Lung (tissue), 11 donors: ENCODE measurements at regions not wholly inside any gene's neighbourhood (a gene's known extent, or its start where the extent isn't known, plus 50 kb on each side); places are given as distances from the start of the nearest gene placed in this dataset.

Experiments
- ATAC-seq: fragments of 200-7000 bp; cut with Tn5 transposase; one replicate; pipeline ENCODE4 v1.9.1; 2020; ENCODE audit warnings: moderate number of reproducible peaks; ENCODE audit not compliant: insufficient read depth, low FRiP score
- DNase-seq, 3 donors: peaks; one replicate each; pipeline ENCODE4 v3.0.0-alpha.2; 2013 to 2017
- H3K27ac ChIP-seq, 2 donors: one replicate each; pipeline ENCODE4 v1.5.1; 2013; ENCODE audit warnings: mild to moderate bottlenecking in 2 of 2, moderate library complexity in 2 of 2, control low read depth in 1 of 2, inconsistent platforms in 1 of 2, low read depth in 1 of 2, low read length in 1 of 2
- H3K27me3 ChIP-seq, 3 donors: one replicate each; pipeline ENCODE4 v1.5.1; 2013; ENCODE audit warnings: low read length in 2 of 3; ENCODE audit not compliant: control insufficient read depth in 3 of 3, insufficient read depth in 3 of 3
- H3K36me3 ChIP-seq, 4 donors: one replicate each; pipeline ENCODE4 v1.5.1; 2013; ENCODE audit warnings: low read length in 4 of 4, mild to moderate bottlenecking in 1 of 4, moderate library complexity in 1 of 4; ENCODE audit not compliant: control insufficient read depth in 4 of 4, insufficient read depth in 4 of 4
- H3K4me1 ChIP-seq, 5 donors: one replicate each; pipeline ENCODE4 v1.5.1; 2013; ENCODE audit warnings: low read length in 5 of 5, mild to moderate bottlenecking in 2 of 5, moderate library complexity in 1 of 5; ENCODE audit not compliant: control insufficient read depth in 5 of 5, insufficient read depth in 5 of 5
- H3K4me3 ChIP-seq: one replicate; pipeline ENCODE4 v1.5.1; 2013; ENCODE audit warnings: mild to moderate bottlenecking, control low read depth, moderate library complexity
- H3K9ac ChIP-seq, 2 donors: one replicate each; pipeline ENCODE4 v1.5.1; 2013; ENCODE audit warnings: low read length in 2 of 2, control low read depth in 1 of 2; ENCODE audit not compliant: insufficient read depth in 1 of 2
- H3K9me3 ChIP-seq, 4 donors: one replicate each; pipeline ENCODE4 v1.5.1; 2013; ENCODE audit warnings: low read length in 3 of 4, mild to moderate bottlenecking in 1 of 4, moderate library complexity in 1 of 4; ENCODE audit not compliant: control insufficient read depth in 4 of 4, insufficient read depth in 3 of 4
- CTCF ChIP-seq: IDR thresholded peaks from 2 replicates; pipeline ENCODE4 v1.5.1; 2012; ENCODE audit warnings: mild to moderate bottlenecking; ENCODE audit errors: control extremely low read depth, extremely low read depth
- WGBS, 2 donors: extraction: QIAGEN DNeasy Blood & Tissue Kit; methylation state at CpG; one replicate each; pipeline ENCODE4 v1.1.7; 2013; 5-methylcytosine and 5-hydroxymethylcytosine counted together
- donor health status: control.
- donor health status: control.
- donor health status: Bipolar disorder and iron deficiency.
- donor health status: healthy.
- donor health status: DM: yes; HTN: yes; CAD: no.

- ATAC-seq (no peak), DNase-seq (no peak)
- H3K36me3 ChIP-seq, result no peaks in the 10 kb centered on the region
- no peaks in the 10 kb centered on the region for H3K27me3 ChIP-seq
- H3K4me3 ChIP-seq, result no peak overlapping the region
- 88 to 92% methylated on average over 8 of the region's 8 CpGs for WGBS, 2 donors
- H3K4me1 ChIP-seq, result peaks cover 3 to 21% (median 7%) of the 10 kb centered on the region in 5 donors
- no peak overlapping the region for H3K9ac ChIP-seq
- H3K9me3 ChIP-seq, result no peaks in the 10 kb centered on the region
- TF ChIP-seq CTCF, result no peak
- no peak overlapping the region for H3K27ac ChIP-seq
Measured at GRCh38 chr15:62428259-62428658, 263.2 kb upstream of the C2CD4B start.

DNA sequence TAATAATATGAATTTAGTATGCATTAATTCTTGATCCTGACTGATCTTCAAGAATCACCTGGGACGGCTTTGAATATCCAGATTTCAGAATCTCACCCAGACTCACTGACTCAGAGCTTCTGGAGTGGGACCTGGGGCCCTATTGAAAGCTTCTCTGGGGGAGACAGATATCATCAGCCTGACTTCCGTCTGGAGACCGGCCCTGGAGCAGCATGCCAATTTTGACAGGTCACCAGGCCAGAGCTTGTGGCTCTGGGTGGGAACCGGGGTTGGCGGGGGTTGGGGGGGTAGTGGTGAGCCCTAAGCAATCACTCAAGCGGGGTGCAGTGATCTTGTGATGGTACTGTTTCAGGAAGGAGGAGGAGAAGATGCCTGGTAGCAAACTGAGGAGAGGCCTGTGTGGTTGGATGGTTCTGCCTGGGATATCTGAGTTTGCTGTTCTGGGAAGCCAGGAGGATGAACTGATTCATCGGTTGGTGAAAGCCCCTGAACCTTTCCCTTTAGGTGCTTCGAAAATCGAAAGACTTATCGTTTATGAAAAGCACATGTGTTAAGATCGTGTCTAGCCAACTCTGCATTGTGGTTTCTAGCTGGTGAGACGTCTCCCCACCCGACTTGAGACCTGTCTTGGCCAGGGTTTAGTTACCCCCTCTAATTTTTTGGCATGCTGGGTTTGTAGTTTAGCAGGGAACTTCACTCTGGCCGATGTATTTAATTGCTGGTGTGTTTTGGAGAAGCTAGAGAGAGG, 263.9 kb upstream of the C2CD4B start:
- Histone ChIP-seq H3K9ac (no peak overlapping the region), H3K36me3 (no peaks in the 10 kb centered on the region), H3K9me3 (no peaks in the 10 kb centered on the region), H3K4me1 (peaks cover 3 to 21% (median 7%) of the 10 kb centered on the region in 5 donors), H3K27ac (no peak overlapping the region), H3K27me3 (no peaks in the 10 kb centered on the region), H3K4me3 (no peak overlapping the region)
- no peak for TF ChIP-seq CTCF
- ATAC-seq (no peak), DNase-seq (no peak)
- 81 to 86% methylated on average over 13 to 14 of the region's 14 CpGs for WGBS, 2 donors

DNA sequence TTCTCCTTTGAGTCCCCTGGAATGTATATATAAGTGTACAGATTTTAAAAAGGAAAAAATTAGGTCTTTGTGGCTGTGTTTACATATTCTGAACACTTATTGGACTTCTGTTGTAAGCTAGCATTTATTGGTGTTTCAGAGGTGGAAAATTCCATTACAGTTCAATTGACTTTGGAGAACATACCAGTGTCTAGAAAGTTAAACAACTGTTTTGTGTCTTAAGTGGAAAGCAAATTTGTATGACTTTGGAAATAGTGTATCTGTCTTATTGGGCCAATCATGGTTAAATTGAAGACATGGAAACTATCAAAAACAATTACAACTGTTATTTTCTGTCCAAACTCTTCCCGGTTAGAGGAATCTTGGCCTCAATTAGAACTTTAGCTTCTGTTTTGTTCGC, 265.0 kb upstream of the C2CD4B start:
- no peak overlapping the region for H3K27ac ChIP-seq
- 69 to 86% methylated on average over 2 of the region's 2 CpGs for WGBS, 2 donors
- H3K4me3 ChIP-seq, result no peak overlapping the region
- TF ChIP-seq CTCF, result no peak
- H3K36me3 ChIP-seq, result no peaks in the 10 kb centered on the region
- ATAC-seq (no peak), DNase-seq (no peak)
- no peaks in the 10 kb centered on the region for H3K9me3 ChIP-seq
- no peak overlapping the region for H3K9ac ChIP-seq
- H3K27me3 ChIP-seq, result no peaks in the 10 kb centered on the region
- peaks cover 3 to 21% (median 7%) of the 10 kb centered on the region in 5 donors for H3K4me1 ChIP-seq

DNA sequence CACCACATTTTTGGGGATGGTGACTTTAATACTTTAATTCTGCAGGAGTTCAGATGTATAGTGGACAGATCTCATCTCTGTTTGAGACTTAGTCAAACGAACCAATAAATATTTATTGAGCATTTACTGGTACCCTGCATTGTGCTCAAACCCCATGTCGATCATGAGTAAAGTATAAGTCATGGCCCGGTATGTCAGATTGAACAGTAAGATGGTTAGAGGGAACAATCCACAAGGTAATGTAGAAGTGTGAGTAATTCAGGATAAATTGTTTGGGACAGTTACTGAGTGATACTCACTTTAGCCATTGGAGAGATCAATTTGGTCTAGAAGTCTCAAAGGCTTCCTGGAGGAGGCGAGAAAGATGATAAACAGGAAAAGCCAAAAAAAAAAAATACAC, 265.5 kb upstream of the C2CD4B start:
- no peaks in the 10 kb centered on the region for H3K9me3 ChIP-seq
- no peaks in the 10 kb centered on the region for H3K27me3 ChIP-seq
- H3K4me3 ChIP-seq, result no peak overlapping the region
- WGBS, 2 donors, result 86 to 92% methylated on average over 4 of the region's 4 CpGs
- H3K4me1 ChIP-seq, result peaks cover 3 to 21% (median 7%) of the 10 kb centered on the region in 5 donors
- ATAC-seq (no peak), DNase-seq (no peak)
- TF ChIP-seq CTCF, result no peak
- H3K9ac ChIP-seq, result no peak overlapping the region
- no peaks in the 10 kb centered on the region for H3K36me3 ChIP-seq
- H3K27ac ChIP-seq, result no peak overlapping the region
